Mammary epithelial cell (primary cell): ENCODE measurements at regions not wholly inside any gene's neighbourhood (a gene's known extent, or its start where the extent isn't known, plus 50 kb on each side); places are given as distances from the start of the nearest gene placed in this dataset.

Source experiments
- EZH2 ChIP-seq: IDR thresholded peaks from 2 replicates; pipeline ENCODE4 v1.6.1; 2012; ENCODE audit warnings: low read length, inconsistent platforms, borderline replicate concordance
- TF ChIP-seq, protein P1 (sequence below), 2 donors: IDR thresholded peaks in 1 of 2; conservative IDR thresholded peaks in 1 of 2; 2 replicates each; pipeline ENCODE4 v1.5.1; 2011 to 2012; ENCODE audit warnings: inconsistent platforms in 2 of 2, low read length in 2 of 2, mild to moderate bottlenecking in 2 of 2, control low read depth in 1 of 2, low read depth in 1 of 2; ENCODE audit not compliant: insufficient read depth in 1 of 2; ENCODE audit errors: extremely low read depth in 1 of 2

DNA sequence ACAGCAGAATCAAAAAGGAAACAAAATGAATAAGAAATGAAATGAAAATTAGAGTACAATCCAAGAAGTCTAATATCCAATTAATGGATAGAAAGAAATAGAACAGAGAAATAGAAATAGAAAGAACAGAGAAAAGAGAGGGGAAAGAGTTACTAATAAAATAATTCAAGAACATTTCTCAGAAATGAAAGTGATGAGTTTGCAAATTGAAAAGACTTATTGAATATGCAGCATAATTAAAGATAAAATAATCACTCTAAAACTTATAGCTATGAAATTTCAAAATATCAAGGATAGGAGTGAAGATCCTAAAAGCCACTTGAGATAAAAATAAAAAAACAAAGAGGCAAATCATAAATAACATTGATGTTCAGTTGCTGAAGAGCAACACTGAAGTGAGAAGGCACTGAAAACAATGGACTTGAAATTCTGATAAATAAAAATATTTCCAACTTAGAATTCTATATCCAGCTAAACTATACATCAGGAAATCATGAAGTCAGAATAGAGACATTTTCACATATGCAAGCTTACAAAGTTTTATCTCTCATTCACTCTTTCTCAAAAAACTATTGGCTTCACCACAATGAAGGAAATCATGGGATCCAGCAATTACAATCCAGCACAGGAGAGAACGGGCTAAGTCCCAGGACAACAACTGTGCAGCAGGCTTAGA is 155.9 kb upstream of the SPATS2L start:
- TF ChIP-seq, protein P1, sequence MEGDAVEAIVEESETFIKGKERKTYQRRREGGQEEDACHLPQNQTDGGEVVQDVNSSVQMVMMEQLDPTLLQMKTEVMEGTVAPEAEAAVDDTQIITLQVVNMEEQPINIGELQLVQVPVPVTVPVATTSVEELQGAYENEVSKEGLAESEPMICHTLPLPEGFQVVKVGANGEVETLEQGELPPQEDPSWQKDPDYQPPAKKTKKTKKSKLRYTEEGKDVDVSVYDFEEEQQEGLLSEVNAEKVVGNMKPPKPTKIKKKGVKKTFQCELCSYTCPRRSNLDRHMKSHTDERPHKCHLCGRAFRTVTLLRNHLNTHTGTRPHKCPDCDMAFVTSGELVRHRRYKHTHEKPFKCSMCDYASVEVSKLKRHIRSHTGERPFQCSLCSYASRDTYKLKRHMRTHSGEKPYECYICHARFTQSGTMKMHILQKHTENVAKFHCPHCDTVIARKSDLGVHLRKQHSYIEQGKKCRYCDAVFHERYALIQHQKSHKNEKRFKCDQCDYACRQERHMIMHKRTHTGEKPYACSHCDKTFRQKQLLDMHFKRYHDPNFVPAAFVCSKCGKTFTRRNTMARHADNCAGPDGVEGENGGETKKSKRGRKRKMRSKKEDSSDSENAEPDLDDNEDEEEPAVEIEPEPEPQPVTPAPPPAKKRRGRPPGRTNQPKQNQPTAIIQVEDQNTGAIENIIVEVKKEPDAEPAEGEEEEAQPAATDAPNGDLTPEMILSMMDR (conservative IDR thresholded peaks at IDR 0.05 in 1 of 2, IDR thresholded peaks at IDR 0.05 in 1 of 2; ENCODE audit: extremely low read depth in 1 of 2, insufficient read depth in 1 of 2, low read depth in 1 of 2, low read length in 2 of 2), result no peak
- TF ChIP-seq EZH2, result no peak
